ENCODE measurements at regions not wholly inside any gene's neighbourhood (a gene's known extent, or its start where the extent isn't known, plus 50 kb on each side); places are given as distances from the start of the nearest gene placed in this dataset.

DNA sequence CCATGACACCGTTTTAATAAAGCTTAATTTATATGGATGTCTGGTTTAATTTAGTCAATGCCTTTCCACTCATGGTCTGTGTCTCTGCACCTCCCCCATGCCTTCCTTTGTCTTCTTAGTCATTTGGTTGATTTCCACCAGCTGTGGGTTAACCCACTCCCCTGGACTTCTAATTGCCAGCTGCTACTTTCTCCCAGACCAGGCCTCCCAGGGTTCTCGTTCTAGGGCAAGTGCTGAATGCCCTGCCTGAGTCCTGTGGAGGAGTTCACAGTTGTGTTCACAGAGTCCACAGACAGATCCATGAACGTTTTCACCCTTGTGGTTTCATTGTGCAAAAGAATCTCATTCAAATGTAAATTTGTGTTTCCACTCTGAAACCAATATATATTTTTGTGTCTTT is 243.4 kb downstream of the NUF2 start:
- TF ChIP-seq, protein P1, sequence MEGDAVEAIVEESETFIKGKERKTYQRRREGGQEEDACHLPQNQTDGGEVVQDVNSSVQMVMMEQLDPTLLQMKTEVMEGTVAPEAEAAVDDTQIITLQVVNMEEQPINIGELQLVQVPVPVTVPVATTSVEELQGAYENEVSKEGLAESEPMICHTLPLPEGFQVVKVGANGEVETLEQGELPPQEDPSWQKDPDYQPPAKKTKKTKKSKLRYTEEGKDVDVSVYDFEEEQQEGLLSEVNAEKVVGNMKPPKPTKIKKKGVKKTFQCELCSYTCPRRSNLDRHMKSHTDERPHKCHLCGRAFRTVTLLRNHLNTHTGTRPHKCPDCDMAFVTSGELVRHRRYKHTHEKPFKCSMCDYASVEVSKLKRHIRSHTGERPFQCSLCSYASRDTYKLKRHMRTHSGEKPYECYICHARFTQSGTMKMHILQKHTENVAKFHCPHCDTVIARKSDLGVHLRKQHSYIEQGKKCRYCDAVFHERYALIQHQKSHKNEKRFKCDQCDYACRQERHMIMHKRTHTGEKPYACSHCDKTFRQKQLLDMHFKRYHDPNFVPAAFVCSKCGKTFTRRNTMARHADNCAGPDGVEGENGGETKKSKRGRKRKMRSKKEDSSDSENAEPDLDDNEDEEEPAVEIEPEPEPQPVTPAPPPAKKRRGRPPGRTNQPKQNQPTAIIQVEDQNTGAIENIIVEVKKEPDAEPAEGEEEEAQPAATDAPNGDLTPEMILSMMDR (IDR thresholded peaks at IDR 0.05) = no peak
- no peak for TF ChIP-seq POLR2A (IDR thresholded peaks at IDR 0.05)
